HepG2 (cell line): ENCODE measurements at regions not wholly inside any gene's neighbourhood (a gene's known extent, or its start where the extent isn't known, plus 50 kb on each side); places are given as distances from the start of the nearest gene placed in this dataset.

Experiments used
- ATAC-seq: fragments of 200-7000 bp; cut with Tn5 transposase; 3 replicates; pipeline ENCODE4 v1.9.1; 2020; ENCODE audit warnings: mild to moderate bottlenecking, moderate library complexity
- BruUV-seq: library from RNA; stranded (reverse); fragments of 400-500 nt; replicated peaks from 2 replicates; lab custom pipeline; 2021; lab: Mats Ljungman, UMichigan
- CTCF ChIA-PET: fragments of 300-600 bp; formaldehyde crosslinking; extraction: SDS; loops from one replicate; lab custom pipeline; 2021; ENCODE audit warnings: low total read pairs, inconsistent platforms, low intra/inter-chr PET ratio; lab: Yijun Ruan, JAX
- POLR2A ChIA-PET: fragments of 350-600 bp; sonication (Branson Sonifier 250); formaldehyde crosslinking; loops from one replicate; lab custom pipeline; 2020; ENCODE audit warnings: antibody characterized with exemption, inconsistent platforms; lab: Yijun Ruan, JAX
- DNase-seq: peaks from one replicate; pipeline ENCODE4 v3.0.0-alpha.2; 2015; ENCODE audit warnings: low spot score
- FAIRE-seq: peaks from 3 replicates; lab custom pipeline; 2011; peaks lifted over from hg19 to GRCh38; lab: Jason Lieb, UNC
- H2AFZ ChIP-seq: one replicate; pipeline ENCODE4 v1.6.1; 2011; ENCODE audit warnings: low read length, inconsistent platforms
- H3K27ac ChIP-seq: fragments of 300-600 bp; 3 replicates; pipeline ENCODE4 v1.8.0; 2011; ENCODE audit warnings: mixed run types, mild to moderate bottlenecking, mixed read lengths, low read length, inconsistent platforms; ENCODE audit not compliant: insufficient read depth; ENCODE audit errors: extremely low read length
- H3K27me3 ChIP-seq, 2 experiments: fragments of 200-600 bp in 1 of 2; 2 replicates in 1 of 2; 3 replicates in 1 of 2; pipeline versions ENCODE4 v1.6.0 to v1.8.0; 2011; ENCODE audit warnings: low read length in 2 of 2, mild to moderate bottlenecking in 2 of 2, moderate library complexity in 2 of 2, inconsistent platforms in 1 of 2; ENCODE audit not compliant: insufficient read depth in 2 of 2, control insufficient read depth in 1 of 2
- H3K36me3 ChIP-seq, 2 experiments: fragments of 200-600 bp in 1 of 2; replicated peaks in 1 of 2; 2 replicates in 1 of 2; 3 replicates in 1 of 2; pipeline versions ENCODE4 v1.5.1 to v1.8.0; 2011; ENCODE audit warnings: low read length in 2 of 2, inconsistent platforms in 1 of 2; ENCODE audit not compliant: insufficient read depth in 2 of 2, control insufficient read depth in 1 of 2
- H3K4me1 ChIP-seq: 2 replicates; pipeline ENCODE4 v1.5.1; 2012; ENCODE audit warnings: low read length, inconsistent platforms; ENCODE audit not compliant: insufficient read depth
- H3K4me2 ChIP-seq: 2 replicates; pipeline ENCODE4 v1.6.0; 2011; ENCODE audit warnings: low read depth, low read length, inconsistent platforms
- H3K4me3 ChIP-seq, 3 experiments: fragments of 200-600 bp in 1 of 3; sonication (generic), shearing (Covaris generic) in 1 of 3; replicated peaks in 1 of 3; 2 replicates each; pipeline ENCODE4 v1.5.1; 2011 to 2016; ENCODE audit warnings: low read length in 3 of 3, inconsistent platforms in 2 of 3, low read depth in 2 of 3, mild to moderate bottlenecking in 2 of 3, control low read depth in 1 of 3, mixed read lengths in 1 of 3; ENCODE audit not compliant: insufficient read depth in 1 of 3
- H3K79me2 ChIP-seq: one replicate; pipeline ENCODE4 v1.6.1; 2011; ENCODE audit warnings: low read length, inconsistent platforms; ENCODE audit not compliant: insufficient read depth
- H3K9ac ChIP-seq: 2 replicates; pipeline ENCODE4 v1.6.0; 2011; ENCODE audit warnings: mild to moderate bottlenecking, low read depth, low read length, inconsistent platforms; ENCODE audit not compliant: insufficient read depth
- H3K9me3 ChIP-seq: 2 replicates; pipeline ENCODE4 v1.5.1; 2012; ENCODE audit warnings: mild to moderate bottlenecking, low read length
- H4K20me1 ChIP-seq: 2 replicates; pipeline ENCODE4 v1.6.0; 2011; ENCODE audit warnings: inconsistent platforms, mild to moderate bottlenecking, low read length, moderate library complexity; ENCODE audit not compliant: insufficient read depth
- AKAP8 ChIP-seq: sonication (generic); formaldehyde crosslinking; IDR thresholded peaks from 2 replicates; pipeline ENCODE4 v1.5.1; 2020; ENCODE audit warnings: mild to moderate bottlenecking, missing genetic modification reagents
- CENPT ChIP-seq: sonication (generic); formaldehyde crosslinking; IDR thresholded peaks from 2 replicates; pipeline ENCODE4 v1.8.0; 2022; ENCODE audit warnings: low read depth, mild to moderate bottlenecking, moderate library complexity, missing genetic modification reagents
- FOXK2 ChIP-seq: fragments of 450-650 bp; IDR thresholded peaks from 2 replicates; pipeline ENCODE4 v1.6.1; 2016
- KLF15 ChIP-seq: sonication (generic); formaldehyde crosslinking; IDR thresholded peaks from 2 replicates; pipeline ENCODE4 v1.8.1; 2023; ENCODE audit warnings: borderline replicate concordance, mild to moderate bottlenecking, inconsistent platforms, missing genetic modification reagents, mixed read lengths
- MAFF ChIP-seq: IDR thresholded peaks from 2 replicates; pipeline ENCODE4 v1.6.1; 2011; ENCODE audit warnings: low read depth, low read length, improper control_type of control experiment
- MAFK ChIP-seq, 2 experiments: IDR thresholded peaks in 1 of 2; conservative IDR thresholded peaks in 1 of 2; 2 replicates each; pipeline ENCODE4 v1.6.1; 2011; ENCODE audit warnings: improper control_type of control experiment in 2 of 2, low read length in 2 of 2
- MBD4 ChIP-seq: IDR thresholded peaks from 2 replicates; pipeline ENCODE4 v1.6.1; 2012; ENCODE audit warnings: low read length, inconsistent platforms, borderline replicate concordance
- MED13 ChIP-seq: sonication (generic); formaldehyde crosslinking; IDR thresholded peaks from 2 replicates; pipeline ENCODE4 v1.5.0; 2020; ENCODE audit warnings: missing genetic modification reagents
- NFE2L1 ChIP-seq: sonication (generic); formaldehyde crosslinking; IDR thresholded peaks from 2 replicates; pipeline ENCODE4 v1.4.0; 2020; ENCODE audit warnings: missing genetic modification reagents, mild to moderate bottlenecking, borderline replicate concordance
- NFE2L2 ChIP-seq: fragments of 150-350 bp; IDR thresholded peaks from 2 replicates; pipeline ENCODE4 v1.6.1; 2014; ENCODE audit warnings: low read length
- NFIB ChIP-seq: sonication (generic); formaldehyde crosslinking; IDR thresholded peaks from 2 replicates; pipeline ENCODE4 v1.9.0; 2021; ENCODE audit warnings: missing genetic modification reagents, mild to moderate bottlenecking, borderline replicate concordance
- ZNF335 ChIP-seq: sonication (generic); formaldehyde crosslinking; IDR thresholded peaks from 2 replicates; pipeline ENCODE4 v1.4.0; 2020; ENCODE audit warnings: missing genetic modification reagents
- WGBS: methylation state at CpG from one replicate; pipeline ENCODE4 v1.1.6; 2017; ENCODE audit warnings: low lambda C conversion rate; 5-methylcytosine and 5-hydroxymethylcytosine counted together
- in situ Hi-C: cut with HindIII; loops from 2 replicates; pipeline ENCODE4 v1.10.0; 2017; ENCODE audit warnings: low pct_unique_long_range_greater_than_20kb; ENCODE audit not compliant: extremely low pct_ligation_motif_present
- intact Hi-C: fragments of 100-400 bp; cut with micrococcal nuclease; formaldehyde crosslinking; loops from one replicate; pipeline ENCODE4 v1.10.0; 2022; ENCODE audit not compliant: unreplicated experiment
- TF ChIP-seq, protein P1 (sequence below): sonication (generic); formaldehyde crosslinking; IDR thresholded peaks from 2 replicates; pipeline ENCODE4 v1.5.0; 2020; ENCODE audit warnings: mild to moderate bottlenecking, missing genetic modification reagents

DNA sequence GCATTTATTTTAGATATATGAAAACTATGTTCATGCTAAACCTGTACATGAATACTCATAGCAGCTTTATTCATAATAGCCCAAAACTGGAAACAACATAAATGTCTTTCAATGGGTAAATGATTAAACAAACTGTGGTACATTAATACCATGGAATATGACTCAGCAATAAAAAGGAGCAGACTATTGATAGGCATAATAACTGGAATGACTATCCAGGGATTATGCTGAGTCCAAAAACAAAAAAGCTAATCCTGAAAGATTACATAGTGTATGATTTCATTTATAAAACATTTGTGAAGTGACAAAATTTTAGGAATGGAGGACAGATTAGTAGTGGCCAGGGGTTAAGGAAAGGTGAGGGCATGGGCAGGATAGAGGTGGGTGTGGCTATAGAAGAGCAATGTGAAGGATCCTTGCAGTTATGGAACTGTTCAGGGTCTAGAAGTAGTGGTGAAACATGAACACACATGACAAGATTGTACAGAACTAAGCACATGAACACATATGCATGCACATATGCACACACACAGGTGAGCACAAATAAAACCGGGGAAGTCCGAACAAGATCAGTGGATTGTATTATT, 61.1 kb upstream of the CDKN3 start:
- no TSS peak for BruUV-seq
- no peaks in the 10 kb centered on the region for H3K27me3 ChIP-seq
- no peaks in the 10 kb centered on the region for H4K20me1 ChIP-seq
- no peak overlapping the region for H3K9ac ChIP-seq
- POLR2A ChIA-PET: no interaction called here
- DNase-seq: no peak
- H3K4me1 ChIP-seq: 0 out of 2 replicates have a peak, but pooled peaks cover 6% of the 10 kb centered on the region
- no peak overlapping the region for H3K27ac ChIP-seq
- intact Hi-C loops: no loop called here
- H3K9me3 ChIP-seq: no peaks in the 10 kb centered on the region
- CTCF ChIA-PET: no interaction called here
- in situ Hi-C loops: loop anchor here (5.0 kb wide), 1 partner anchor 793 kb away; no protein-coding TSS in a partner anchor
- ATAC-seq: no peak
- FAIRE-seq: no peak
- no peak overlapping the region for H2AFZ ChIP-seq
- no peak overlapping the region for H3K4me3 ChIP-seq
- H3K79me2 ChIP-seq: no peaks in the 10 kb centered on the region
- WGBS: 97% methylated on average over 2 of the region's 2 CpGs
- no peaks in the 10 kb centered on the region for H3K36me3 ChIP-seq
- no peak overlapping the region for H3K4me2 ChIP-seq
- TF ChIP-seq AKAP8 (CRISPR knock-in tag): no peak
- TF ChIP-seq MAFK (conservative IDR thresholded peaks at IDR 0.05 in 1 of 2, IDR thresholded peaks at IDR 0.05 in 1 of 2; ENCODE audit: low read length in 2 of 2): peak; percentile 56 to 74; a peak in 3 of 4 replicates
- peak; percentile 43 for TF ChIP-seq MAFF
- peak; percentile 89 for TF ChIP-seq NFE2L2
- TF ChIP-seq, all 625 proteins: peak for 3

DNA sequence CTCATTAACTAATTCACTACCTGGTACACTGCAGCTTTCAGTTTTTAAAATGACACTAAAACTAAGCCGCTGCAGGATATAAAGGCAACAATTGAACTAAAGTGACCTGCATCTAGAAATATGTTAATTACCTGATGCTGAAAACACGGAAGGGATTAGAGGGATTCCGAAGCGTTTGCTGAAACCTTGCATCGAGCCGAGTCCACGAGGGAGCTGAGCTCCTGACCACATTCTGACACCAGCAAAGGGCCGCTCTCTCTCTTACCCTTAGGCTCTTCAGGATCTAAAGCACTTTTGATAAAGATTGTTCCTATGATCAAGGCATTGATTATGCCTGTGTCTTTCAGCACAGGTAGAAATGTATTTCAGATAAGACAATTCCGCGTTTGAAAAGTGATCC, 59.5 kb upstream of the CDKN3 start:
- Histone ChIP-seq H3K27me3 (no peaks in the 10 kb centered on the region), H3K4me2 (no peak overlapping the region), H2AFZ (no peak overlapping the region), H3K4me3 (no peak overlapping the region), H3K79me2 (no peaks in the 10 kb centered on the region), H3K9me3 (no peaks in the 10 kb centered on the region), H3K9ac (no peak overlapping the region), H3K27ac (no peak overlapping the region), H3K4me1 (0 out of 2 replicates have a peak, but pooled peaks cover 6% of the 10 kb centered on the region), H3K36me3 (no peaks in the 10 kb centered on the region), H4K20me1 (no peaks in the 10 kb centered on the region)
- ChIA-PET POLR2A (no interaction called here), CTCF (interaction anchor here (0.7 kb wide), 1 partner anchor 128 kb away, joined by 3 read pairs; no protein-coding TSS in a partner anchor)
- BruUV-seq: no TSS peak
- DNase-seq (no peak), ATAC-seq (no peak), FAIRE-seq (no peak)
- in situ Hi-C loops (loop anchor here (5.0 kb wide), 1 partner anchor 795 kb away; no protein-coding TSS in a partner anchor), intact Hi-C loops (no loop called here)
- TF ChIP-seq CENPT (CRISPR knock-in tag) (no peak), NFE2L1 (CRISPR knock-in tag) (no peak), KLF15 (CRISPR knock-in tag) (no peak), MED13 (CRISPR knock-in tag) (no peak), NFIB (CRISPR knock-in tag) (no peak), FOXK2 (no peak), MBD4 (no peak), ZNF335 (CRISPR knock-in tag) (no peak)
- TF ChIP-seq, protein P1, sequence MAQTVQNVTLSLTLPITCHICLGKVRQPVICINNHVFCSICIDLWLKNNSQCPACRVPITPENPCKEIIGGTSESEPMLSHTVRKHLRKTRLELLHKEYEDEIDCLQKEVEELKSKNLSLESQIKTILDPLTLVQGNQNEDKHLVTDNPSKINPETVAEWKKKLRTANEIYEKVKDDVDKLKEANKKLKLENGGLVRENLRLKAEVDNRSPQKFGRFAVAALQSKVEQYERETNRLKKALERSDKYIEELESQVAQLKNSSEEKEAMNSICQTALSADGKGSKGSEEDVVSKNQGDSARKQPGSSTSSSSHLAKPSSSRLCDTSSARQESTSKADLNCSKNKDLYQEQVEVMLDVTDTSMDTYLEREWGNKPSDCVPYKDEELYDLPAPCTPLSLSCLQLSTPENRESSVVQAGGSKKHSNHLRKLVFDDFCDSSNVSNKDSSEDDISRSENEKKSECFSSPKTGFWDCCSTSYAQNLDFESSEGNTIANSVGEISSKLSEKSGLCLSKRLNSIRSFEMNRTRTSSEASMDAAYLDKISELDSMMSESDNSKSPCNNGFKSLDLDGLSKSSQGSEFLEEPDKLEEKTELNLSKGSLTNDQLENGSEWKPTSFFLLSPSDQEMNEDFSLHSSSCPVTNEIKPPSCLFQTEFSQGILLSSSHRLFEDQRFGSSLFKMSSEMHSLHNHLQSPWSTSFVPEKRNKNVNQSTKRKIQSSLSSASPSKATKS (CRISPR knock-in tag): no peak
- 88% methylated on average over 10 of the region's 10 CpGs for WGBS
